Right atrium auricular region (tissue), 2 donors: ENCODE measurements at regions not wholly inside any gene's neighbourhood (a gene's known extent, or its start where the extent isn't known, plus 50 kb on each side); places are given as distances from the start of the nearest gene placed in this dataset.

ENCODE experiments used
- DNase-seq: peaks from one replicate; pipeline ENCODE4 v3.0.0-alpha.2; 2019; ENCODE audit warnings: low spot score
- H3K27ac ChIP-seq, 2 donors: fragments of 200-600 bp; sonication (generic); 1 replicate in 1 of 2; 2 replicates in 1 of 2; pipeline ENCODE4 v1.5.1; 2016 to 2019
- H3K27me3 ChIP-seq, 2 donors: fragments of 200-600 bp; sonication (generic); one replicate each; pipeline versions ENCODE4 v1.5.1 to v1.6.0; 2017 to 2019
- H3K36me3 ChIP-seq: fragments of 200-600 bp; sonication (generic); one replicate; pipeline ENCODE4 v1.5.1; 2016
- H3K4me1 ChIP-seq, 2 donors: fragments of 200-600 bp; sonication (generic); one replicate each; pipeline versions ENCODE4 v1.5.1 to v1.6.0; 2017 to 2019
- H3K4me3 ChIP-seq, 2 donors: fragments of 200-600 bp; sonication (generic); 1 replicate in 1 of 2; 2 replicates in 1 of 2; pipeline ENCODE4 v1.5.1; 2017 to 2019; ENCODE audit warnings: mild to moderate bottlenecking in 1 of 2, moderate library complexity in 1 of 2
- H3K9me3 ChIP-seq, 2 donors: fragments of 200-600 bp; sonication (generic); one replicate each; pipeline ENCODE4 v1.5.1; 2019
- CTCF ChIP-seq, 2 donors: fragments of 200-600 bp; sonication (generic); IDR thresholded peaks; one replicate each; pipeline ENCODE4 v1.5.1; 2019; ENCODE audit warnings: antibody characterized with exemption in 2 of 2

GRCh38 chr4:30917946-30918345, 197.8 kb downstream of the PCDH7 start:
- Histone ChIP-seq H3K4me1 (no peaks in the 10 kb centered on the region), H3K27me3 (no peaks in the 10 kb centered on the region)
- TF ChIP-seq CTCF (IDR thresholded peaks at IDR 0.05), result no peak

GRCh38 chr4:30919458-30919857, 199.3 kb downstream of the PCDH7 start:
- Histone ChIP-seq H3K4me1 (no peaks in the 10 kb centered on the region), H3K9me3 (no peaks in the 10 kb centered on the region), H3K27me3 (no peaks in the 10 kb centered on the region), H3K4me3 (no peak overlapping the region), H3K36me3 (no peaks in the 10 kb centered on the region), H3K27ac (no peak overlapping the region)
- no peak for TF ChIP-seq CTCF (IDR thresholded peaks at IDR 0.05)
- no peak for DNase-seq

More at GRCh38 chr4:30917946-30918345, 197.8 kb downstream of the PCDH7 start:
- Histone ChIP-seq H3K4me3 (no peak overlapping the region), H3K36me3 (no peaks in the 10 kb centered on the region), H3K27ac (no peak overlapping the region), H3K9me3 (no peaks in the 10 kb centered on the region)
- DNase-seq, result no peak

- Histone ChIP-seq H3K9me3 (no peaks in the 10 kb centered on the region), H3K36me3 (no peaks in the 10 kb centered on the region), H3K27me3 (no peaks in the 10 kb centered on the region), H3K4me1 (no peaks in the 10 kb centered on the region), H3K27ac (no peak overlapping the region), H3K4me3 (no peak overlapping the region)
- DNase-seq, result no peak
- TF ChIP-seq CTCF (IDR thresholded peaks at IDR 0.05), result no peak
These were observed 199.9 kb downstream of the PCDH7 start for GRCh38 chr4:30920043-30920442.

DNA sequence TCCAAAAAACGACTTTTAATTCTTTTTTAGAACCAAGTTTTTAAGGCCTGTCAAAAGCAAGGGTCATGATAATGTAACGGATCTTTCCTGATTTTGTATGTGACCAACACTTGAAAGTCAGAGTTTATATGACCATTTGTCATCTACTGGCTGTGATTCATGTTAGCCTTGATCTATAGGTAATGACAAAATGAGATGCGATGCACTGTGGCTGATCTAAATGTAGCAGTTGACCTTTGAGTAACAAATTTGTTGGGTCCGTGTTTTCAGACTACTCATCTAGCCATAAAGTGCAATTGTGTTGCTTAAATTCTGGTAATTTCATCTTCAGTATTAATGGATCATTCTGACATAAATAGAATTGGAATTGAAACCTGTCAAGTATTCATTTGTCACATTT, 202.5 kb downstream of the PCDH7 start:
- DNase-seq, result no peak
- H3K9me3 ChIP-seq, result no peaks in the 10 kb centered on the region
- TF ChIP-seq CTCF (IDR thresholded peaks at IDR 0.05), result no peak
- no peaks in the 10 kb centered on the region for H3K36me3 ChIP-seq
- H3K27me3 ChIP-seq, result no peaks in the 10 kb centered on the region
- no peaks in the 10 kb centered on the region for H3K4me1 ChIP-seq
- H3K4me3 ChIP-seq, result no peak overlapping the region
- no peak overlapping the region for H3K27ac ChIP-seq

- no peak overlapping the region for H3K4me3 ChIP-seq
- no peak overlapping the region for H3K27ac ChIP-seq
- no peak for DNase-seq
- no peaks in the 10 kb centered on the region for H3K9me3 ChIP-seq
- no peaks in the 10 kb centered on the region for H3K36me3 ChIP-seq
- TF ChIP-seq CTCF (IDR thresholded peaks at IDR 0.05), result no peak
- no peaks in the 10 kb centered on the region for H3K4me1 ChIP-seq
- no peaks in the 10 kb centered on the region for H3K27me3 ChIP-seq
These were observed 204.3 kb downstream of the PCDH7 start for GRCh38 chr4:30924495-30924894.

GRCh38 chr4:30929649-30930048, 209.5 kb downstream of the PCDH7 start:
- no peaks in the 10 kb centered on the region for H3K9me3 ChIP-seq
- no peak for TF ChIP-seq CTCF (IDR thresholded peaks at IDR 0.05)
- H3K4me3 ChIP-seq, result no peak overlapping the region
- no peaks in the 10 kb centered on the region for H3K4me1 ChIP-seq
- H3K36me3 ChIP-seq, result no peaks in the 10 kb centered on the region
- no peak for DNase-seq
- H3K27ac ChIP-seq, result no peak overlapping the region
- no peaks in the 10 kb centered on the region for H3K27me3 ChIP-seq
